Activated CD4-positive, alpha-beta T cell treated with anti-CD3 and anti-CD28 coated beads, Interleukin-2, amount 10 ng/mL, durations not matched to agents 24 days and 14 days (primary cell): ENCODE measurements at regions not wholly inside any gene's neighbourhood (a gene's known extent, or its start where the extent isn't known, plus 50 kb on each side); places are given as distances from the start of the nearest gene placed in this dataset.
A peak's percentile ranks its signal among the peaks of the same experiment; 100 is the strongest.
"Not testable (repeated sequence)": the region's sequence is repeated elsewhere in the genome, so short reads cannot be mapped to it uniquely, and the experiment has no call there.

Experiments
- DNase-seq: peaks from one replicate; pipeline ENCODE4 v3.0.0; 2022
- H3K27ac Mint-ChIP-seq: one replicate; pipeline ENCODE4 v1.8.0; 2022; ENCODE audit warnings: mild to moderate bottlenecking, mixed read lengths
- H3K27me3 Mint-ChIP-seq: one replicate; pipeline ENCODE4 v1.8.0; 2022; ENCODE audit warnings: mixed read lengths
- H3K36me3 Mint-ChIP-seq: one replicate; pipeline ENCODE4 v1.8.0; 2022; ENCODE audit warnings: low read depth, mild to moderate bottlenecking, mixed read lengths
- H3K4me1 Mint-ChIP-seq: one replicate; pipeline ENCODE4 v1.8.0; 2021; ENCODE audit warnings: mixed read lengths
- H3K4me3 Mint-ChIP-seq: one replicate; pipeline ENCODE4 v1.8.0; 2022; ENCODE audit warnings: mild to moderate bottlenecking, moderate library complexity, mixed read lengths
- H3K9me3 Mint-ChIP-seq: one replicate; pipeline ENCODE4 v1.8.0; 2021; ENCODE audit warnings: mixed read lengths
- intact Hi-C: fragments of 100-400 bp; cut with micrococcal nuclease; formaldehyde crosslinking; loops from one replicate; pipeline ENCODE4 v1.15.1; 2023

- Mint-ChIP-seq H3K27ac (no peak overlapping the region), H3K27me3 (no peaks in the 10 kb centered on the region), H3K4me1 (no peaks in the 10 kb centered on the region), H3K9me3 (peaks cover 24% of the 10 kb centered on the region), H3K4me3 (no peak overlapping the region), H3K36me3 (no peaks in the 10 kb centered on the region)
- no peak for DNase-seq
- intact Hi-C loops = no loop called here
Observed at GRCh38 chr5:82975396-82975795, 101.8 kb downstream of the TMEM167A start.

GRCh38 chr5:82974346-82974745 is 102.8 kb downstream of the TMEM167A start:
- H3K27ac Mint-ChIP-seq, H3K4me1 Mint-ChIP-seq: not testable (repeated sequence)

GRCh38 chr5:82971901-82972300 is 105.3 kb downstream of the TMEM167A start:
- no peaks in the 10 kb centered on the region for H3K36me3 Mint-ChIP-seq
- H3K27ac Mint-ChIP-seq = no peak overlapping the region
- DNase-seq = no peak
- H3K9me3 Mint-ChIP-seq = peaks cover 25% of the 10 kb centered on the region
- H3K27me3 Mint-ChIP-seq = no peaks in the 10 kb centered on the region
- H3K4me1 Mint-ChIP-seq = peaks cover 4% of the 10 kb centered on the region
- no peak overlapping the region for H3K4me3 Mint-ChIP-seq
- intact Hi-C loops = no loop called here

More at GRCh38 chr5:82974346-82974745, 102.8 kb downstream of the TMEM167A start:
- DNase-seq, H3K36me3 Mint-ChIP-seq, H3K4me3 Mint-ChIP-seq, intact Hi-C loops, H3K27me3 Mint-ChIP-seq: not testable (repeated sequence)
- H3K9me3 Mint-ChIP-seq = peaks cover 24% of the 10 kb centered on the region

GRCh38 chr5:82971034-82971806 is 106.0 kb downstream of the TMEM167A start:
- DNase-seq, H3K4me3 Mint-ChIP-seq, H3K4me1 Mint-ChIP-seq, intact Hi-C loops, H3K27ac Mint-ChIP-seq, H3K27me3 Mint-ChIP-seq, H3K36me3 Mint-ChIP-seq: not testable (repeated sequence)
- H3K9me3 Mint-ChIP-seq = peaks cover 21% of the 10 kb centered on the region

GRCh38 chr5:82969221-82969976 is 107.8 kb downstream of the TMEM167A start:
- H3K9me3 Mint-ChIP-seq, H3K27me3 Mint-ChIP-seq, H3K36me3 Mint-ChIP-seq, intact Hi-C loops, H3K4me1 Mint-ChIP-seq, DNase-seq, H3K4me3 Mint-ChIP-seq: not testable (repeated sequence)
- H3K27ac Mint-ChIP-seq = peak overlapping the region; percentile 45

GRCh38 chr5:82967072-82967471 is 110.1 kb downstream of the TMEM167A start:
- H3K4me1 Mint-ChIP-seq = peaks cover 4% of the 10 kb centered on the region
- H3K27ac Mint-ChIP-seq = no peak overlapping the region
- H3K9me3 Mint-ChIP-seq = peaks cover 10% of the 10 kb centered on the region
- no peaks in the 10 kb centered on the region for H3K27me3 Mint-ChIP-seq
- no peaks in the 10 kb centered on the region for H3K36me3 Mint-ChIP-seq
- DNase-seq = no peak
- intact Hi-C loops = no loop called here
- H3K4me3 Mint-ChIP-seq = no peak overlapping the region

- Mint-ChIP-seq H3K27me3 (no peaks in the 10 kb centered on the region), H3K36me3 (no peaks in the 10 kb centered on the region), H3K27ac (no peak overlapping the region), H3K9me3 (no peaks in the 10 kb centered on the region), H3K4me3 (no peak overlapping the region), H3K4me1 (no peaks in the 10 kb centered on the region)
- intact Hi-C loops = no loop called here
- no peak for DNase-seq
Observed at GRCh38 chr5:82959466-82959865, 117.7 kb downstream of the TMEM167A start.

GRCh38 chr5:82956600-82956999 is 120.6 kb downstream of the TMEM167A start:
- H3K4me3 Mint-ChIP-seq = no peak overlapping the region
- H3K27ac Mint-ChIP-seq = no peak overlapping the region
- H3K4me1 Mint-ChIP-seq = no peaks in the 10 kb centered on the region
- H3K9me3 Mint-ChIP-seq = no peaks in the 10 kb centered on the region
- H3K27me3 Mint-ChIP-seq = no peaks in the 10 kb centered on the region
- intact Hi-C loops = no loop called here
- no peaks in the 10 kb centered on the region for H3K36me3 Mint-ChIP-seq
- no peak for DNase-seq

GRCh38 chr5:82952326-82952725 is 124.9 kb downstream of the TMEM167A start:
- Mint-ChIP-seq H3K36me3 (no peaks in the 10 kb centered on the region), H3K4me1 (no peaks in the 10 kb centered on the region), H3K27me3 (no peaks in the 10 kb centered on the region), H3K4me3 (no peak overlapping the region), H3K27ac (no peak overlapping the region), H3K9me3 (peaks cover 7% of the 10 kb centered on the region)
- no peak for DNase-seq
- intact Hi-C loops = no loop called here

- H3K4me1 Mint-ChIP-seq, H3K27ac Mint-ChIP-seq, intact Hi-C loops, H3K36me3 Mint-ChIP-seq, H3K4me3 Mint-ChIP-seq, DNase-seq, H3K27me3 Mint-ChIP-seq: not testable (repeated sequence)
- peaks cover 11% of the 10 kb centered on the region for H3K9me3 Mint-ChIP-seq
Observed at GRCh38 chr5:82944267-82944666, 132.9 kb downstream of the TMEM167A start.

GRCh38 chr5:82942083-82942881 is 134.9 kb downstream of the TMEM167A start:
- Mint-ChIP-seq H3K36me3 (no peaks in the 10 kb centered on the region), H3K4me3 (no peak overlapping the region), H3K27ac (no peak overlapping the region), H3K9me3 (peaks cover 4% of the 10 kb centered on the region), H3K4me1 (no peaks in the 10 kb centered on the region), H3K27me3 (no peaks in the 10 kb centered on the region)
- no peak for DNase-seq
- intact Hi-C loops = no loop called here

- Mint-ChIP-seq H3K9me3 (peaks cover 4% of the 10 kb centered on the region), H3K27me3 (no peaks in the 10 kb centered on the region), H3K27ac (no peak overlapping the region), H3K4me1 (no peaks in the 10 kb centered on the region), H3K36me3 (no peaks in the 10 kb centered on the region), H3K4me3 (no peak overlapping the region)
- DNase-seq = no peak
- intact Hi-C loops = no loop called here
Observed at GRCh38 chr5:82938901-82939725, 138.1 kb downstream of the TMEM167A start.

- H3K36me3 Mint-ChIP-seq, H3K4me1 Mint-ChIP-seq, H3K27ac Mint-ChIP-seq, intact Hi-C loops, H3K9me3 Mint-ChIP-seq, DNase-seq, H3K27me3 Mint-ChIP-seq, H3K4me3 Mint-ChIP-seq: not testable (repeated sequence)
Observed at GRCh38 chr5:82932473-82933220, 144.5 kb downstream of the TMEM167A start.
